Mucosa of descending colon (tissue), 3 donors: ENCODE measurements at regions not wholly inside any gene's neighbourhood (a gene's known extent, or its start where the extent isn't known, plus 50 kb on each side); places are given as distances from the start of the nearest gene placed in this dataset.
A peak's percentile ranks its signal among the peaks of the same experiment; 100 is the strongest.

Experiments used
- ATAC-seq: fragments of 200-7000 bp; cut with Tn5 transposase; one replicate; pipeline ENCODE4 v1.9.1; 2020; ENCODE audit warnings: mild to moderate bottlenecking, moderate library complexity
- DNase-seq, 3 donors: peaks; one replicate each; pipeline ENCODE4 v3.0.0-alpha.2; 2020
- H3K36me3 ChIP-seq: fragments of 200-600 bp; one replicate; pipeline ENCODE4 v1.8.0; 2021; ENCODE audit warnings: low read depth, mild to moderate bottlenecking
- H3K4me1 ChIP-seq: fragments of 200-600 bp; one replicate; pipeline ENCODE4 v1.8.0; 2021; ENCODE audit warnings: low read depth, mild to moderate bottlenecking
- H3K4me3 ChIP-seq: fragments of 200-600 bp; one replicate; pipeline ENCODE4 v1.8.0; 2021; ENCODE audit warnings: mild to moderate bottlenecking
- H3K9me3 ChIP-seq: fragments of 200-600 bp; one replicate; pipeline ENCODE4 v1.8.0; 2021; ENCODE audit warnings: mild to moderate bottlenecking
- CTCF ChIP-seq: fragments of 200-600 bp; IDR thresholded peaks from one replicate; pipeline ENCODE4 v1.8.0; 2022; ENCODE audit warnings: antibody characterized with exemption, mild to moderate bottlenecking
- intact Hi-C, 2 donors: fragments of 100-400 bp; cut with DNase I in 1 of 2; cut with micrococcal nuclease in 1 of 2; formaldehyde crosslinking; loops; one replicate each; pipeline versions ENCODE4 v1.11.0 to v1.11.1; 2022; cut with DNase I, micrococcal nuclease
- donor health status: DM: no; HTN: no; CAD: no; lungs with moderate emphysema.
- donor health status: DM: no; HTN: no; CAD: no.
- donor health status: DM: no; HTN: yes; CAD: no.

- Histone ChIP-seq H3K36me3 (no peaks in the 10 kb centered on the region), H3K9me3 (no peaks in the 10 kb centered on the region), H3K4me3 (no peak overlapping the region), H3K4me1 (no peaks in the 10 kb centered on the region)
- ATAC-seq, result no peak
- intact Hi-C loops, result no loop called here
- DNase-seq, result no peak
- TF ChIP-seq CTCF, result no peak
Observed at GRCh38 chr17:14739656-14740431, 439.0 kb downstream of the HS3ST3B1 start.

GRCh38 chr17:14738652-14738988 is 437.7 kb downstream of the HS3ST3B1 start:
- DNase-seq (no peak), ATAC-seq (no peak)
- Histone ChIP-seq H3K9me3 (no peaks in the 10 kb centered on the region), H3K36me3 (no peaks in the 10 kb centered on the region), H3K4me3 (no peak overlapping the region), H3K4me1 (no peaks in the 10 kb centered on the region)
- intact Hi-C loops, result no loop called here
- TF ChIP-seq CTCF, result no peak

GRCh38 chr17:14737984-14738651 is 437.2 kb downstream of the HS3ST3B1 start:
- Histone ChIP-seq H3K9me3 (no peaks in the 10 kb centered on the region), H3K4me1 (no peaks in the 10 kb centered on the region), H3K36me3 (no peaks in the 10 kb centered on the region), H3K4me3 (no peak overlapping the region)
- intact Hi-C loops, result no loop called here
- DNase-seq (peak in 1 of 3 donors; percentile 65), ATAC-seq (peak; percentile 67)
- TF ChIP-seq CTCF, result no peak

- Histone ChIP-seq H3K9me3 (no peaks in the 10 kb centered on the region), H3K36me3 (no peaks in the 10 kb centered on the region), H3K4me1 (no peaks in the 10 kb centered on the region), H3K4me3 (no peak overlapping the region)
- DNase-seq, result no peak
- ATAC-seq, result no peak
- intact Hi-C loops, result no loop called here
- no peak for TF ChIP-seq CTCF
Observed at GRCh38 chr17:14736631-14737030, 435.8 kb downstream of the HS3ST3B1 start.

- H3K9me3 ChIP-seq, result no peaks in the 10 kb centered on the region
- intact Hi-C loops, result no loop called here
- no peak overlapping the region for H3K4me3 ChIP-seq
- no peaks in the 10 kb centered on the region for H3K4me1 ChIP-seq
- no peak for ATAC-seq
- TF ChIP-seq CTCF, result no peak
- no peaks in the 10 kb centered on the region for H3K36me3 ChIP-seq
- DNase-seq, result no peak
Observed at GRCh38 chr17:14733376-14733775, 432.5 kb downstream of the HS3ST3B1 start.
